ENCODE measurements at regions not wholly inside any gene's neighbourhood (a gene's known extent, or its start where the extent isn't known, plus 50 kb on each side); places are given as distances from the start of the nearest gene placed in this dataset.

DNA sequence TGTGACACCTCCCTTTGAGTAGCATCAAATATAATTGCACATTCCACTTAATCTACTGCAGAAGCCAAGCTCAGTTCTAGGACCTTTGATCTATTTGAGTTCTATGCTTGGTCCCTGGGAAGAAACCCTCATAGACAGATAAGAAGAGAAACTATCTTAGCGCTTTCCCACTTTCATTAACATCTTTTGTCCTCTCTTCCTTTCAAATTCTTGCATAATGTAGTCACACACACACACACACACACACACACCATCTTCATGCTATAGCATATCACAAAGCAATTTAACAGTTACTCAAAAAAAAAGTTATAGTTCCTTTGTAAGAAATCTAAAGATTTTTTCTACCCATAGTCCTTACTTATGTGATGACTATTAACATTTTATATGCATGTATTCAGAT lies 735.9 kb upstream of the PCDH9 start:
- Histone ChIP-seq H3K27ac (ENCODE audit: low read length) (no peak overlapping the region), H4K20me1 (ENCODE audit: insufficient read depth, low read length) (no peaks in the 10 kb centered on the region), H2AFZ (ENCODE audit: low read length) (no peak overlapping the region), H3K9me2 (replicated peaks; ENCODE audit: insufficient read depth, low read length) (no peaks in the 10 kb centered on the region), H3K9ac (ENCODE audit: low read length) (no peak overlapping the region), H3K4me1 (ENCODE audit: low read length) (no peaks in the 10 kb centered on the region), H3K4me3 (ENCODE audit: low read length) (no peak overlapping the region), H3K9me3 (replicated peaks; ENCODE audit: insufficient read depth, low read length) (no peaks in the 10 kb centered on the region), H3K4me2 (ENCODE audit: low read depth, low read length) (no peak overlapping the region), H3K36me3 (replicated peaks; ENCODE audit: insufficient read depth, low read length) (no peaks in the 10 kb centered on the region), H3K79me2 (ENCODE audit: low read length) (no peaks in the 10 kb centered on the region), H3F3A (ENCODE audit: insufficient read depth, low read length) (no peaks in the 10 kb centered on the region), H3K27me3 (replicated peaks; ENCODE audit: insufficient read depth, low read length) (no peaks in the 10 kb centered on the region)
- no peak for DNase-seq
- TF ChIP-seq, protein P1, sequence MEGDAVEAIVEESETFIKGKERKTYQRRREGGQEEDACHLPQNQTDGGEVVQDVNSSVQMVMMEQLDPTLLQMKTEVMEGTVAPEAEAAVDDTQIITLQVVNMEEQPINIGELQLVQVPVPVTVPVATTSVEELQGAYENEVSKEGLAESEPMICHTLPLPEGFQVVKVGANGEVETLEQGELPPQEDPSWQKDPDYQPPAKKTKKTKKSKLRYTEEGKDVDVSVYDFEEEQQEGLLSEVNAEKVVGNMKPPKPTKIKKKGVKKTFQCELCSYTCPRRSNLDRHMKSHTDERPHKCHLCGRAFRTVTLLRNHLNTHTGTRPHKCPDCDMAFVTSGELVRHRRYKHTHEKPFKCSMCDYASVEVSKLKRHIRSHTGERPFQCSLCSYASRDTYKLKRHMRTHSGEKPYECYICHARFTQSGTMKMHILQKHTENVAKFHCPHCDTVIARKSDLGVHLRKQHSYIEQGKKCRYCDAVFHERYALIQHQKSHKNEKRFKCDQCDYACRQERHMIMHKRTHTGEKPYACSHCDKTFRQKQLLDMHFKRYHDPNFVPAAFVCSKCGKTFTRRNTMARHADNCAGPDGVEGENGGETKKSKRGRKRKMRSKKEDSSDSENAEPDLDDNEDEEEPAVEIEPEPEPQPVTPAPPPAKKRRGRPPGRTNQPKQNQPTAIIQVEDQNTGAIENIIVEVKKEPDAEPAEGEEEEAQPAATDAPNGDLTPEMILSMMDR (IDR thresholded peaks at IDR 0.05; ENCODE audit: low read length), result no peak
- TF ChIP-seq EZH2 (optimal IDR thresholded peaks at IDR 0.05; ENCODE audit: low read depth, low read length) (no peak), EZH2phosphoT487 (IDR thresholded peaks at IDR 0.05; ENCODE audit: low read length) (no peak)

DNA sequence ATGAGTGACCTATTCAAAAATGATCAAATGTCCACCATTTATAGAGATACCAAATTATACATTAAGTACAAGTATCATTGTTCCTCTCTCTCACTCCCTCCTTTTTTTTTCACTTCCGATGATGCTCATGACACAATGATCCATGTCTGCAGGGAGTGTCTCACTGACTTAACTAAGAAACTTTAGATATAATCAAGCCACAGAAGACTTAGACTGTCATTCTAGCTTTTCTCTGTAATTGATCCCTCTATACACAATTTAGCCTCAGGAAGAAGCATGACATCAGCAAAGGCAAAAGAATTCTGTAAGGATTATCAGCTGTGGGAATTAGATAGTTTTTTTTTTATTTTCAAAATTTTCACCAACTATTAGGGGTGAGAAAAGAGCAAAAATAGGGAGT lies 734.9 kb upstream of the PCDH9 start:
- Histone ChIP-seq H3K9me2 (replicated peaks; ENCODE audit: insufficient read depth, low read length) (no peaks in the 10 kb centered on the region), H3K9ac (ENCODE audit: low read length) (no peak overlapping the region), H2AFZ (ENCODE audit: low read length) (no peak overlapping the region), H3K79me2 (ENCODE audit: low read length) (no peaks in the 10 kb centered on the region), H3K27me3 (replicated peaks; ENCODE audit: insufficient read depth, low read length) (no peaks in the 10 kb centered on the region), H3K4me2 (ENCODE audit: low read depth, low read length) (no peak overlapping the region), H3K4me3 (ENCODE audit: low read length) (no peak overlapping the region), H3K27ac (ENCODE audit: low read length) (no peak overlapping the region), H4K20me1 (ENCODE audit: insufficient read depth, low read length) (no peaks in the 10 kb centered on the region), H3F3A (ENCODE audit: insufficient read depth, low read length) (no peaks in the 10 kb centered on the region), H3K36me3 (replicated peaks; ENCODE audit: insufficient read depth, low read length) (no peaks in the 10 kb centered on the region), H3K4me1 (ENCODE audit: low read length) (no peaks in the 10 kb centered on the region), H3K9me3 (replicated peaks; ENCODE audit: insufficient read depth, low read length) (no peaks in the 10 kb centered on the region)
- no peak for TF ChIP-seq EZH2phosphoT487 (IDR thresholded peaks at IDR 0.05; ENCODE audit: low read length)
- TF ChIP-seq, protein P1 (IDR thresholded peaks at IDR 0.05; ENCODE audit: low read length), result no peak
- TF ChIP-seq EZH2 (optimal IDR thresholded peaks at IDR 0.05; ENCODE audit: low read depth, low read length), result no peak
- no peak for DNase-seq

DNA sequence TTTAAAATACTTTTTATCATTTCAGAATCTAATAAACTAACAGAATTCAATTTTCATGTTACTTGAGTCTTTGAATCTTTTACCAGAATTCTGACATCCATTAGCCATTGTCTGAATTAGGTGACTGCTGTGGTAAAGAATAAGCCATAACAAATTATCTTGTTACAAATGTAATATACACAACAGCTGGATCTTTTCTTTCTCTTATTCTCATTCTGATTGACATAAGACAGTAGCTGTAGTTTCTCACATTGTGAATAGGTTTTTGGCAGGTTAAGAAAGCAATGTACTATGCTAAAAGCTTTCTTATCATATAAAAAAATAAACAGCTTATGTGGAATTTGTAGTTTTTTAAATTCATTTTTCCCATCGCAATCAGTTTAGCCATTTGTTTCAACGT lies 734.0 kb upstream of the PCDH9 start:
- Histone ChIP-seq H3K4me3 (ENCODE audit: low read length) (no peak overlapping the region), H3K9me3 (replicated peaks; ENCODE audit: insufficient read depth, low read length) (no peaks in the 10 kb centered on the region), H4K20me1 (ENCODE audit: insufficient read depth, low read length) (no peaks in the 10 kb centered on the region), H3K4me1 (ENCODE audit: low read length) (no peaks in the 10 kb centered on the region), H3K36me3 (replicated peaks; ENCODE audit: insufficient read depth, low read length) (no peaks in the 10 kb centered on the region), H3K79me2 (ENCODE audit: low read length) (no peaks in the 10 kb centered on the region), H3K9me2 (replicated peaks; ENCODE audit: insufficient read depth, low read length) (no peaks in the 10 kb centered on the region), H3K9ac (ENCODE audit: low read length) (no peak overlapping the region), H3K4me2 (ENCODE audit: low read depth, low read length) (no peak overlapping the region), H3F3A (ENCODE audit: insufficient read depth, low read length) (no peaks in the 10 kb centered on the region), H3K27me3 (replicated peaks; ENCODE audit: insufficient read depth, low read length) (no peaks in the 10 kb centered on the region), H2AFZ (ENCODE audit: low read length) (no peak overlapping the region), H3K27ac (ENCODE audit: low read length) (no peak overlapping the region)
- no peak for TF ChIP-seq EZH2phosphoT487 (IDR thresholded peaks at IDR 0.05; ENCODE audit: low read length)
- TF ChIP-seq, protein P1 (IDR thresholded peaks at IDR 0.05; ENCODE audit: low read length), result no peak
- TF ChIP-seq EZH2 (optimal IDR thresholded peaks at IDR 0.05; ENCODE audit: low read depth, low read length), result no peak
- DNase-seq, result no peak
